Prostate gland (tissue), 2 donors: ENCODE measurements at regions not wholly inside any gene's neighbourhood (a gene's known extent, or its start where the extent isn't known, plus 50 kb on each side); places are given as distances from the start of the nearest gene placed in this dataset.

ENCODE experiments used
- DNase-seq: peaks from one replicate; pipeline ENCODE4 v3.0.0-alpha.2; 2019; ENCODE audit warnings: low spot score
- H3K27ac ChIP-seq, 2 donors: fragments of 200-600 bp; sonication (generic); 2 replicates each; pipeline ENCODE4 v1.5.1; 2017 to 2019
- H3K27me3 ChIP-seq: fragments of 200-600 bp; sonication (generic); replicated peaks from 2 replicates; pipeline ENCODE4 v1.5.1; 2019; ENCODE audit not compliant: insufficient read depth
- H3K36me3 ChIP-seq, 2 donors: fragments of 200-600 bp; sonication (generic); 1 replicate in 1 of 2; 2 replicates in 1 of 2; pipeline versions ENCODE4 v1.5.1 to v1.8.1; 2017 to 2019
- H3K4me1 ChIP-seq: fragments of 200-600 bp; sonication (generic); replicated peaks from 2 replicates; pipeline ENCODE4 v1.5.1; 2019
- H3K4me3 ChIP-seq, 2 donors: fragments of 200-600 bp; sonication (generic); 2 replicates each; pipeline ENCODE4 v1.5.1; 2017 to 2019
- H3K9me3 ChIP-seq: fragments of 200-600 bp; sonication (generic); 2 replicates; pipeline ENCODE4 v1.5.1; 2017
- POLR2A ChIP-seq: fragments of 450-650 bp; IDR thresholded peaks from one replicate; pipeline ENCODE4 v1.6.1; 2016; ENCODE audit warnings: antibody characterized with exemption, mild to moderate bottlenecking
- POLR2AphosphoS5 ChIP-seq: sonication (generic); formaldehyde crosslinking; IDR thresholded peaks from one replicate; pipeline ENCODE4 v1.6.1; 2017; ENCODE audit warnings: antibody characterized with exemption
- WGBS: methylation state at CpG from one replicate; pipeline ENCODE4 v1.1.5; 2018; 5-methylcytosine and 5-hydroxymethylcytosine counted together
- intact Hi-C: fragments of 100-400 bp; cut with DNase I; formaldehyde crosslinking; loops from one replicate; pipeline ENCODE4 v1.14.2; 2022
- TF ChIP-seq, protein P1 (sequence below), 4 experiments: fragments of 200-600 bp in 2 of 4; fragments of 450-650 bp in 2 of 4; sonication (generic) in 2 of 4; IDR thresholded peaks; 1 replicate in 3 of 4; 2 replicates in 1 of 4; pipeline ENCODE4 v1.5.1; 2016 to 2019; ENCODE audit warnings: antibody characterized with exemption in 4 of 4, mild to moderate bottlenecking in 2 of 4, moderate library complexity in 2 of 4

- Histone ChIP-seq H3K4me3 (no peak overlapping the region), H3K9me3 (no peaks in the 10 kb centered on the region), H3K4me1 (no peaks in the 10 kb centered on the region), H3K36me3 (no peaks in the 10 kb centered on the region), H3K27me3 (no peaks in the 10 kb centered on the region), H3K27ac (no peak overlapping the region)
- no peak for DNase-seq
- WGBS, result 5% methylated on average over 5 of the region's 5 CpGs
- TF ChIP-seq POLR2A (no peak), POLR2AphosphoS5 (peak; percentile 21)
- TF ChIP-seq, protein P1, sequence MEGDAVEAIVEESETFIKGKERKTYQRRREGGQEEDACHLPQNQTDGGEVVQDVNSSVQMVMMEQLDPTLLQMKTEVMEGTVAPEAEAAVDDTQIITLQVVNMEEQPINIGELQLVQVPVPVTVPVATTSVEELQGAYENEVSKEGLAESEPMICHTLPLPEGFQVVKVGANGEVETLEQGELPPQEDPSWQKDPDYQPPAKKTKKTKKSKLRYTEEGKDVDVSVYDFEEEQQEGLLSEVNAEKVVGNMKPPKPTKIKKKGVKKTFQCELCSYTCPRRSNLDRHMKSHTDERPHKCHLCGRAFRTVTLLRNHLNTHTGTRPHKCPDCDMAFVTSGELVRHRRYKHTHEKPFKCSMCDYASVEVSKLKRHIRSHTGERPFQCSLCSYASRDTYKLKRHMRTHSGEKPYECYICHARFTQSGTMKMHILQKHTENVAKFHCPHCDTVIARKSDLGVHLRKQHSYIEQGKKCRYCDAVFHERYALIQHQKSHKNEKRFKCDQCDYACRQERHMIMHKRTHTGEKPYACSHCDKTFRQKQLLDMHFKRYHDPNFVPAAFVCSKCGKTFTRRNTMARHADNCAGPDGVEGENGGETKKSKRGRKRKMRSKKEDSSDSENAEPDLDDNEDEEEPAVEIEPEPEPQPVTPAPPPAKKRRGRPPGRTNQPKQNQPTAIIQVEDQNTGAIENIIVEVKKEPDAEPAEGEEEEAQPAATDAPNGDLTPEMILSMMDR (IDR thresholded peaks at IDR 0.05), result no peak
- intact Hi-C loops, result no loop called here
Measured at GRCh38 chr1:172895050-172895460, 155.7 kb downstream of the TNFSF18 start.

GRCh38 chr1:172895761-172896160 is 155.0 kb downstream of the TNFSF18 start:
- WGBS, result 89% methylated on average over 1 of the region's 1 CpG
- H3K27ac ChIP-seq, result no peak overlapping the region
- no peaks in the 10 kb centered on the region for H3K36me3 ChIP-seq
- TF ChIP-seq POLR2AphosphoS5 (no peak), POLR2A (no peak)
- TF ChIP-seq, protein P1 (IDR thresholded peaks at IDR 0.05), result no peak
- no peaks in the 10 kb centered on the region for H3K9me3 ChIP-seq
- H3K4me3 ChIP-seq, result no peak overlapping the region
- DNase-seq, result no peak
- intact Hi-C loops, result no loop called here
- no peaks in the 10 kb centered on the region for H3K27me3 ChIP-seq
- no peaks in the 10 kb centered on the region for H3K4me1 ChIP-seq

DNA sequence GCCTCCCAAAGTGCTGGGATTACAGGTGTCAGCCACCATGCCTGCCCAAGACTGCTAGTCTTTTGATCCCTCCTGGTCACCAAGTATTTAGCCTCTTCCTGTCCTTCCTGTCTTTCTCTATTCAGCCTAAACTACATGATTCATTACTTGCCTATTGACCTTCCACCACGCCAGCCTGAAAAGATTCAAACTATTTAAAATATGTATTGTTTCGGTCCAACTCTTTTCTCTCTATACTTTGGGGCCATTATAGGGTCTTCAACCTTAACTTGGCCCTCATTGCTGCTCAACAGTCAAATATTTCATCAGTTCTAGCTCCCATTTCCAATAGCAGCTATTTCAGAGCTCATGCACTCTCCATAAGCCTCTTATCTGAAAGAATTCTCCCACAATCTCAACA is 153.0 kb downstream of the TNFSF18 start:
- Histone ChIP-seq H3K36me3 (no peaks in the 10 kb centered on the region), H3K4me3 (no peak overlapping the region), H3K9me3 (no peaks in the 10 kb centered on the region), H3K4me1 (no peaks in the 10 kb centered on the region), H3K27ac (no peak overlapping the region), H3K27me3 (no peaks in the 10 kb centered on the region)
- 69% methylated on average over 2 of the region's 2 CpGs for WGBS
- no peak for TF ChIP-seq POLR2AphosphoS5
- no peak for TF ChIP-seq POLR2A
- TF ChIP-seq, protein P1 (IDR thresholded peaks at IDR 0.05), result no peak
- intact Hi-C loops, result no loop called here
- DNase-seq, result no peak

- Histone ChIP-seq H3K4me1 (no peaks in the 10 kb centered on the region), H3K27ac (no peak overlapping the region), H3K27me3 (no peaks in the 10 kb centered on the region), H3K9me3 (no peaks in the 10 kb centered on the region), H3K4me3 (no peak overlapping the region), H3K36me3 (no peaks in the 10 kb centered on the region)
- TF ChIP-seq, protein P1 (IDR thresholded peaks at IDR 0.05), result no peak
- no peak for TF ChIP-seq POLR2A
- no peak for DNase-seq
- intact Hi-C loops, result no loop called here
- WGBS, result 93% methylated on average over 3 of the region's 3 CpGs
Measured at GRCh38 chr1:172898866-172899265, 151.9 kb downstream of the TNFSF18 start.

DNA sequence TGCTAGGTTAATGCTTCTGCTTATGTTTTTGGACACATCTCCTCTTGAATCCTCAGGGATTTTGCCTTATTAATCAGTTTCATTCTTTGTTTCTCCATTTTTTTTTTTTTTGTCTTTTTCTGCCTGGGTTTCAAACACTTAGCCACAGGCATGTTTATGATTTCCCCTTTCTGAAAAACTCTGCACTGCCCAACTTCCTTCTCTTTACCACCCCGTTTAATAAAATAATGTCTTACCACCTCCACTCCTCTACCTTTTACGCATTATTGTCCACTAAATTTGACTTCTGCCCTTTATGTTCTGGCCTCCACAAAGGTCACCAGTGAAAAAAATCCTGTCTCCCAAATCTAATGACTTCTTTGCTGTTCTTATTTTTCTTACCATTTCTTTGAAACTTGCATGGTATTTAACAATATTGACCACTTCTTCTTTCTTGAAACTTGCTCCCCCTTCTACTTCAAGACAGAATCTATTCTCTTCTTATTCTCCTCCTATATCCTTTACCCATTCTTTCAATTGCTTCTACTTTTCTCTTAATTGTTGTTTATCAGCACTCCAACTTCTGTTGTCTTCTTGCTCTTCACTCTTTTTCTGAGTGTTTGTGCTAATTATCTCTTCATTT is 150.3 kb downstream of the TNFSF18 start:
- Histone ChIP-seq H3K9me3 (no peaks in the 10 kb centered on the region), H3K36me3 (no peaks in the 10 kb centered on the region), H3K27ac (no peak overlapping the region), H3K27me3 (no peaks in the 10 kb centered on the region), H3K4me3 (no peak overlapping the region), H3K4me1 (no peaks in the 10 kb centered on the region)
- DNase-seq, result no peak
- intact Hi-C loops, result no loop called here
- WGBS, result 74% methylated on average over 2 of the region's 2 CpGs
- TF ChIP-seq, protein P1 (IDR thresholded peaks at IDR 0.05), result no peak
- TF ChIP-seq POLR2AphosphoS5 (no peak), POLR2A (no peak)
